ENCODE measurements at regions not wholly inside any gene's neighbourhood (a gene's known extent, or its start where the extent isn't known, plus 50 kb on each side); places are given as distances from the start of the nearest gene placed in this dataset.

DNA sequence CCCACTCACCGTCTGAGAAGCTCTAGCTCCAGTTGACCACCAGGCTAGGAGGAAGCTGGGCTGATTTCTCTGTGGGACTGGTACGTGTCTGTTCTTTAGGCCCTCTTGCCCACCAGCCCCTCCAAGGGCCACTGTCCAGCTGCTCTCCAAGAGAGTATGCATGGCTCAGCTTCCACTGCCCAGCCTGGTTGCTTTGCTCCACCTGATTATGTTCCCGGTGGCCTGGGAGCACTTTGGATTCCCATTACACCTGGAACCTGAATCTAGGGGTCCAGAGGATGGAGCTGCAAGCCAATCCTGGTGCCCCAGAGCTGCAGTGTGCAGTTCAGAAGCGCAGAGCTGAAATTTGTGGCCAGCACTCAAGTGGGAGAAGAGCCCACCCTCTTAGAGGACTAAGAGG, 402.1 kb upstream of the CNTN6 start:
- TF ChIP-seq POLR2AphosphoS5 (IDR thresholded peaks at IDR 0.05; ENCODE audit: low read depth, low read length) (no peak), POLR2A (IDR thresholded peaks at IDR 0.05; ENCODE audit: low read depth, low read length) (no peak), TAF1 (IDR thresholded peaks at IDR 0.05; ENCODE audit: borderline replicate concordance, low read depth, low read length) (no peak)
